ENCODE measurements at regions not wholly inside any gene's neighbourhood (a gene's known extent, or its start where the extent isn't known, plus 50 kb on each side); places are given as distances from the start of the nearest gene placed in this dataset.

- TF ChIP-seq, protein P1, sequence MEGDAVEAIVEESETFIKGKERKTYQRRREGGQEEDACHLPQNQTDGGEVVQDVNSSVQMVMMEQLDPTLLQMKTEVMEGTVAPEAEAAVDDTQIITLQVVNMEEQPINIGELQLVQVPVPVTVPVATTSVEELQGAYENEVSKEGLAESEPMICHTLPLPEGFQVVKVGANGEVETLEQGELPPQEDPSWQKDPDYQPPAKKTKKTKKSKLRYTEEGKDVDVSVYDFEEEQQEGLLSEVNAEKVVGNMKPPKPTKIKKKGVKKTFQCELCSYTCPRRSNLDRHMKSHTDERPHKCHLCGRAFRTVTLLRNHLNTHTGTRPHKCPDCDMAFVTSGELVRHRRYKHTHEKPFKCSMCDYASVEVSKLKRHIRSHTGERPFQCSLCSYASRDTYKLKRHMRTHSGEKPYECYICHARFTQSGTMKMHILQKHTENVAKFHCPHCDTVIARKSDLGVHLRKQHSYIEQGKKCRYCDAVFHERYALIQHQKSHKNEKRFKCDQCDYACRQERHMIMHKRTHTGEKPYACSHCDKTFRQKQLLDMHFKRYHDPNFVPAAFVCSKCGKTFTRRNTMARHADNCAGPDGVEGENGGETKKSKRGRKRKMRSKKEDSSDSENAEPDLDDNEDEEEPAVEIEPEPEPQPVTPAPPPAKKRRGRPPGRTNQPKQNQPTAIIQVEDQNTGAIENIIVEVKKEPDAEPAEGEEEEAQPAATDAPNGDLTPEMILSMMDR (IDR thresholded peaks at IDR 0.05): no peak
- no peak for DNase-seq (ENCODE audit: low spot score)
Observed at GRCh38 chr22:46074771-46075551, 75.4 kb upstream of the PPARA start.

DNA sequence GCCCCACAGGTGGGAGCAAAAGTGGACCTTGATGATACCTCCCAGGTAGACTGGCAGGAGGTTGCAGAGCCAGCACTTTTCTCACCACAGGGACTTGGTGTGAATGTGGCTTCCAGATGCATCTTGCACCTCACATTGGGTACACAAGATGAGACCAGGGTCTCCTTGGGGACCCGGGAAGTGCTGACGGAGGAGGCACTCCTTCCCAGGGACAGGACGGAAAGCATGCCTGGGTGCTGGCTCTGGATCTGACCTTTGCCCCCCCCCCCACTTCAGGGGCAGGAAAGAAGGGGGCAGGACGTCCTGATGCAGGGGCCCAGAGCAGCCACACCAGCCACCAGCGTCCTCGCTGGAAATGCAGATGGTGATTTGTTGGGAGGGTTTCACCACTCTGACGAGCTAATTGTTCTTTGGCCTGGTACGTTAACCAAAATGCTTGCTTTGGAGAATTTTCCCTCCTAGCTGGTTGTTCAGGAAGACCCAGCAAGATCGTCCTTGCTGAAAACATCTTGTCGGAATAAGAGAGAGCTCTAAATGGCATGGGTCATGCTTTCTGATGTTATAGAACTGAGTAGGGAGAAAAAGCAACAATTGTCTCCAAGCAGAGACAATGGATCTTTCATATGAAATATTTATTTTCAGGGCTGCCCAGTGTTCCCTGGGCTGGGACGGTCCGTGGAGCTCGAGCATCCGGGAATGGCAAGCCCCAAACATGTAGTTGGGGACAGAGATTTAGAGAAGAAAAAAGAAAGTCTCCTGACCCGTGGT, 74.4 kb upstream of the PPARA start:
- no peak for ATAC-seq (ENCODE audit: low FRiP score)
- TF ChIP-seq, protein P1 (IDR thresholded peaks at IDR 0.05): no peak
- no peak for DNase-seq (ENCODE audit: low spot score)

More at GRCh38 chr22:46074771-46075551, 75.4 kb upstream of the PPARA start:
- no peak for ATAC-seq (ENCODE audit: low FRiP score)

DNA sequence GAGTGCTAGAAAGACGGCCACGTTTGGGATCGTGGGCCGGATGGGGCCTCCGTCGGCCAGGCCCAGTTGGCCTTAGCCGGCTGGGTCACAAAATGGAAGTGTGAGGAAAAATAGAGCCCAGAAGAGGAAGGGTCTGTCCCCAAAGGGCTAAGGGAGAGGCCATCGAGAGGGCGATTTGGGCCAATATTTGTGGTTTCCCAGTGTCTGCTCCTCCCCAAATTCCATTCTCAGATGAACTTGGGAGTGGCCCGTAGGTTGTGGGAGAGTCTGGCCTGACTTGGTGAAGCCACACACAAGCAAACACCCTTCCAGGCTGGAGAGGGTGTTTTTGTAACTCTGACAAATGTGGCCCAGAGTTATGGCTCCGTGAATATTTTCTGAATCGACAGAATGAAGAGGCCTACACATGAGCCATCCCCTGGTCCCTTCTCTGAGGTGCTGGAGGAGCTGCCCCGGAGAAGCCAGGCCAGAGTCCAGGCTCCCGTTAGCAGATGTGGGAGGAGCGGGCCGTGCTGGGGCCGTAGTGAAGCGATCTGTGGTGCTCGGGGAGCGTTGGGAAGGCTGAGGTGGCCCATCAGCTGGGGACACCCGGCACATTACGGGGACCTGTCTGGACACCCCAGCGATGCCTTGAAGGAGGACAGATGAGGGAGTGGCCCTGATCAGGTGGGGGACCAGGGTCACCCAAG, 73.5 kb upstream of the PPARA start:
- TF ChIP-seq, protein P1 (IDR thresholded peaks at IDR 0.05): no peak
- ATAC-seq (ENCODE audit: low FRiP score) (no peak), DNase-seq (ENCODE audit: low spot score) (no peak)

GRCh38 chr22:46077669-46078099, 72.6 kb upstream of the PPARA start:
- no peak for DNase-seq (ENCODE audit: low spot score)
- TF ChIP-seq, protein P1 (IDR thresholded peaks at IDR 0.05): no peak
- no peak for ATAC-seq (ENCODE audit: low FRiP score)

DNA sequence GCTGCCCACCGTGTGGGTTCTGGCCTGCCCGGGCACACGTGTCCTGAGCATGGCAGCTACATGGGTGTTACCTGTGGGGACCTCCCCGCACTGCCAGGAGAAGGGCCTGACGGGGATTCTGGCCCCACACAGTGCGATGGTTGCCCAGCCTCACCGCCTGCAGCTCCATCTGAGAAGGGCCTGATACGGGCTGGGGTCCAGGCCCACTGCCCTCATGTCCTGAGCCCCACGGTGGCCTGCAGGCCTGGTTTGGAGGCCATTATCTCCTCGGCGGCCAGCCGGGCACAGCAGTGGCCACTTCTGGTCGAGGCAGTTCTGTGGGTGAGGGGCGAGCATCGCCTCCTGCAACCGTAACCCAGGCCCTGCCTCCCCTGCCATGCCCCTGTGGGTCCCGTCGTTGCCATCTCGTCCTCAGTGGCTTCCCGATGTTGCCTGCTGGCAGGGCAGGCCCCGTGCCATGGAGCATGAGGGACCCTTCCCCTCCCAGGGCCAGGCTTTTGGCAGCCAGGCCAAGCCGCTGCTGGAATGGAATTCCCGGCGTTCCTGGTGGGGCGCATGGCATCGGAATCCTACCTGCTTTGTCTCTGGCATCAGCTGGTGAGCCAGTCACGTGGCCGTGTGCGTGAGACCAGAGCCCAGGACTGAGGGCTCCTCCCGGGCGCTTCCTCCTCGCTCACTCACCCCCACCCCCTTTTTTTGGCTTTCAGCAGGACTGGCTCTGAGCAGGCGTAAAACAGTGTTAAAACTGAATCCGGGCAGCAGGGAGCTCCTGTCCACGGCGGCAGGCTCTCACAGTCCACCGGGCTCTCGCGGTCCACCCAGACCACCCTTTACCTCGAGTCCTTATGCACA, 71.9 kb upstream of the PPARA start:
- no peak for DNase-seq (ENCODE audit: low spot score)
- ATAC-seq (ENCODE audit: low FRiP score): peak; percentile 72
- TF ChIP-seq, protein P1 (IDR thresholded peaks at IDR 0.05): no peak

GRCh38 chr22:46079093-46079860, 71.0 kb upstream of the PPARA start:
- ATAC-seq (ENCODE audit: low FRiP score) (no peak), DNase-seq (ENCODE audit: low spot score) (no peak)
- TF ChIP-seq, protein P1 (IDR thresholded peaks at IDR 0.05): no peak
